Gastroesophageal sphincter (tissue), 4 donors: ENCODE measurements at regions not wholly inside any gene's neighbourhood (a gene's known extent, or its start where the extent isn't known, plus 50 kb on each side); places are given as distances from the start of the nearest gene placed in this dataset.
A peak's percentile ranks its signal among the peaks of the same experiment; 100 is the strongest.

ENCODE experiments used
- ATAC-seq: fragments of 150-250 bp; one replicate; pipeline ENCODE4 v1.9.1; 2016; ENCODE audit warnings: mild to moderate bottlenecking, moderate library complexity
- H3K27ac ChIP-seq, 4 donors: fragments of 200-600 bp; sonication (generic) in 3 of 4; 1 replicate in 3 of 4; 2 replicates in 1 of 4; pipeline ENCODE4 v1.5.1; 2016 to 2019
- H3K27me3 ChIP-seq: fragments of 200-600 bp; sonication (generic); one replicate; pipeline ENCODE4 v1.5.1; 2019
- H3K36me3 ChIP-seq, 2 donors: fragments of 200-600 bp; sonication (generic); one replicate each; pipeline ENCODE4 v1.5.1; 2019; ENCODE audit warnings: control low read depth in 1 of 2
- H3K4me1 ChIP-seq, 3 donors: fragments of 200-600 bp; sonication (generic); 1 replicate in 2 of 3; 2 replicates in 1 of 3; pipeline ENCODE4 v1.5.1; 2016 to 2019; ENCODE audit warnings: control low read depth in 2 of 3
- H3K4me3 ChIP-seq, 2 donors: fragments of 200-600 bp; sonication (generic); one replicate each; pipeline ENCODE4 v1.5.1; 2019; ENCODE audit warnings: mild to moderate bottlenecking in 1 of 2, moderate library complexity in 1 of 2
- H3K9me3 ChIP-seq, 3 donors: fragments of 200-600 bp; sonication (generic); one replicate each; pipeline ENCODE4 v1.5.1; 2017 to 2019; ENCODE audit warnings: control low read depth in 2 of 3
- EP300 ChIP-seq: sonication (generic); formaldehyde crosslinking; IDR thresholded peaks from one replicate; pipeline ENCODE4 v1.6.1; 2017; ENCODE audit warnings: antibody characterized with exemption, mild to moderate bottlenecking
- POLR2A ChIP-seq, 2 donors: fragments of 450-650 bp; IDR thresholded peaks; one replicate each; pipeline ENCODE4 v1.6.1; 2017; ENCODE audit warnings: antibody characterized with exemption in 2 of 2, mild to moderate bottlenecking in 2 of 2, moderate library complexity in 1 of 2
- POLR2AphosphoS5 ChIP-seq: sonication (generic); formaldehyde crosslinking; IDR thresholded peaks from one replicate; pipeline ENCODE4 v1.6.1; 2017; ENCODE audit warnings: antibody characterized with exemption
- WGBS, 2 donors: methylation state at CpG; one replicate each; pipeline ENCODE4 v1.1.5; 2018; ENCODE audit warnings: low coverage in 1 of 2; 5-methylcytosine and 5-hydroxymethylcytosine counted together
- TF ChIP-seq, protein P1 (sequence below), 4 experiments: fragments of 200-600 bp in 2 of 4; fragments of 450-650 bp in 2 of 4; sonication (generic) in 1 of 4; IDR thresholded peaks; one replicate each; pipeline ENCODE4 v1.5.1; 2017 to 2019; ENCODE audit warnings: antibody characterized with exemption in 4 of 4, mild to moderate bottlenecking in 2 of 4, moderate library complexity in 2 of 4

DNA sequence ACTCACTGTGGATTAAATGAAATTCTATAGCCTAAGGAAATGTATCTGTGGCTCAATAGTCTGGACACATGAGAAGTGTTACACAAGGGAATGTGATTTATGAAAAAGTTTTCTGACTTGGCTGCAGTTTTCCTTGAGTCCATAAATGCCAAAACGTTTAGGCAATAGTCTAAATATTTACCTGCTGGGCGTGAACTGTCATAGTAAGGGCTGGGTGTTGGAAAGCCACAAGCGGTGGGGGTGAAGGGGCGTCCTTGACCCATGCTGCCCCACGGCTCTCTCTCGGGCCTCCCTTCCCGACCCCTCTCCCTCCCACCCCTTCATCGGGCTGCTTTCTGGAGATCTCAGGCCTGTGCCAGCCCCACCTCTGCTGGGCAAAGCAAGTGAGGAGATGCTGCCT, 223.7 kb downstream of the BUB3 start:
- ATAC-seq, result no peak
- peaks cover 0 to 17% (median 6%) of the 10 kb centered on the region in 3 donors for H3K4me1 ChIP-seq
- no peaks in the 10 kb centered on the region for H3K9me3 ChIP-seq
- no peaks in the 10 kb centered on the region for H3K27me3 ChIP-seq
- whole genome bisulfite sequencing, 2 donors, result 4 to 12% methylated on average over 6 to 7 of the region's 8 CpGs
- H3K4me3 ChIP-seq, result no peak overlapping the region
- no peaks in the 10 kb centered on the region for H3K36me3 ChIP-seq
- TF ChIP-seq EP300, result no peak
- no peak for TF ChIP-seq POLR2AphosphoS5
- no peak for TF ChIP-seq POLR2A (IDR thresholded peaks at IDR 0.05)
- TF ChIP-seq, protein P1, sequence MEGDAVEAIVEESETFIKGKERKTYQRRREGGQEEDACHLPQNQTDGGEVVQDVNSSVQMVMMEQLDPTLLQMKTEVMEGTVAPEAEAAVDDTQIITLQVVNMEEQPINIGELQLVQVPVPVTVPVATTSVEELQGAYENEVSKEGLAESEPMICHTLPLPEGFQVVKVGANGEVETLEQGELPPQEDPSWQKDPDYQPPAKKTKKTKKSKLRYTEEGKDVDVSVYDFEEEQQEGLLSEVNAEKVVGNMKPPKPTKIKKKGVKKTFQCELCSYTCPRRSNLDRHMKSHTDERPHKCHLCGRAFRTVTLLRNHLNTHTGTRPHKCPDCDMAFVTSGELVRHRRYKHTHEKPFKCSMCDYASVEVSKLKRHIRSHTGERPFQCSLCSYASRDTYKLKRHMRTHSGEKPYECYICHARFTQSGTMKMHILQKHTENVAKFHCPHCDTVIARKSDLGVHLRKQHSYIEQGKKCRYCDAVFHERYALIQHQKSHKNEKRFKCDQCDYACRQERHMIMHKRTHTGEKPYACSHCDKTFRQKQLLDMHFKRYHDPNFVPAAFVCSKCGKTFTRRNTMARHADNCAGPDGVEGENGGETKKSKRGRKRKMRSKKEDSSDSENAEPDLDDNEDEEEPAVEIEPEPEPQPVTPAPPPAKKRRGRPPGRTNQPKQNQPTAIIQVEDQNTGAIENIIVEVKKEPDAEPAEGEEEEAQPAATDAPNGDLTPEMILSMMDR (IDR thresholded peaks at IDR 0.05), result no peak
- no peak overlapping the region for H3K27ac ChIP-seq

DNA sequence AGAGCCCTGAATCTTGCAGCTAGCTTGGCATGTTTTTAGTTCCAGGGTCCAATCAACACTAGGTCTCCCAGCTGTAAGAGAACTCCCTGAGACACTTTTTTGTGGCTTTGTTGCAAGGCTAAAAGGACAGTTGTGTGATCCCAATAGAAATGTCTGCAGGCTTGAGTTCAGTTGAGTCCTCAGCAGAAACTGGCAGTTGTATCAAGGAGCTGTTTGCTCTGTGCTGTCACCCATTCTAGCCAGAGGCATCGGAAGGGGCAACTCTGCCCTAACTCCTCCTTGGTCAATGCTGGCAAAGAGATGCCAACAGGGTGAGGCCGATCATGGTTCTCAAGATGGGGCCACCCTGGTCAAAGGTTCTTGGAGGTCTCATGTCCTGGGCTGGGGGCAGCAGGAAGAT, 224.1 kb downstream of the BUB3 start:
- Histone ChIP-seq H3K27me3 (no peaks in the 10 kb centered on the region), H3K36me3 (no peaks in the 10 kb centered on the region), H3K4me3 (no peak overlapping the region), H3K4me1 (peaks cover 0 to 17% (median 6%) of the 10 kb centered on the region in 3 donors), H3K27ac (no peak overlapping the region), H3K9me3 (no peaks in the 10 kb centered on the region)
- 80 to 100% methylated on average over 1 to 2 of the region's 2 CpGs for WGBS, 2 donors
- no peak for ATAC-seq
- no peak for TF ChIP-seq POLR2AphosphoS5
- TF ChIP-seq, protein P1 (IDR thresholded peaks at IDR 0.05), result no peak
- TF ChIP-seq POLR2A (IDR thresholded peaks at IDR 0.05), result no peak
- TF ChIP-seq EP300, result no peak

DNA sequence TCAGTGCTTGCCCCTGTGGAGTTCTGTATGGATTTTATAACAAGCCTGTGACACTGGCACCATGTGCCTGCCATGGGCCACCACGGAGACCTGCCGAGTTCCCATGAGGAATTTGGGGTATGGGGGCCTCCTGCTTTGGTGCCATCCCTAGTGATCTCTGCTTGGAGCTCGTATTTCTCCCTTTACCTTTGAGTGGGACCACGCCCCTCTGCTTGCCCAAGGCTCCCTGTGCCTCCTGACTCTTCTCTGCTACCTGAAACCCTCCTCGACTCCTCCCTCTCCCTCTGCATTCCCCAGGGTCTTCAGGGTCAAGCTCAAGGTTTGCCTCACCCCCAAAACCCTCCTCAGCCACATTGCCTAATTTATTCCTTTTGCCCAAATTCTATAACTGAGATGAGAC, 225.0 kb downstream of the BUB3 start:
- 83 to 100% methylated on average over 2 to 5 of the region's 5 CpGs for WGBS, 2 donors
- Histone ChIP-seq H3K36me3 (no peaks in the 10 kb centered on the region), H3K4me3 (no peak overlapping the region), H3K27ac (no peak overlapping the region), H3K9me3 (no peaks in the 10 kb centered on the region), H3K27me3 (no peaks in the 10 kb centered on the region), H3K4me1 (peaks cover 0 to 17% (median 6%) of the 10 kb centered on the region in 3 donors)
- TF ChIP-seq, protein P1 (IDR thresholded peaks at IDR 0.05), result no peak
- no peak for TF ChIP-seq EP300
- TF ChIP-seq POLR2A (IDR thresholded peaks at IDR 0.05), result no peak
- TF ChIP-seq POLR2AphosphoS5, result no peak
- ATAC-seq, result no peak

DNA sequence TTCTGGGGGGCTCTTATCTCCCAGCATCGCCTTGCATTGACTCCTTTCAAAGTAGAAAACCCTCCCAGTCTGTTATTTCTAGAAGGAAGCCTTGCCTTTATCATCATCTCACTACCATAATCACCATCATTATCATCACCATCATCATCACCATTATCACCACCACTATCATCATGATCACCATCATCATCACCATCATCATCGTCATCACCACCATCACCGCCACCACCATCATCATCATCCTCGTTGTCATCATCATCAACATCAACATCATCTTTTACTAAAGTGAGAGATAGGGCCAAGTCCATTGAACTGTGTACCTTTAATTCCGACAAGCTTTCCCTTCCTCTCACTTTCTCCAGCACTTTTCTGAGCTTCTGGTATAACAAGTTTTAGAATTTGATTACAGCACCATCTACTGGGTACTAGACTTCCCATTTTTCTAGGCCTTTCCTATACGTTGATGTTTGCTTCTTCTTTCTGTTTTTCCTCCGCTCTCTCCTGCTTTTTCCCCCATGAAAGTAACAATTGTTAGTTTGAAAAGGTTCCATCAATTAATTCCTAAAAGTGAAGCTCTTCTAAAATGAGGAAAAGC, 226.4 kb downstream of the BUB3 start:
- no peak for TF ChIP-seq POLR2A (IDR thresholded peaks at IDR 0.05)
- TF ChIP-seq, protein P1 (IDR thresholded peaks at IDR 0.05), result peak in 1 of 4 experiments; percentile 29
- TF ChIP-seq POLR2AphosphoS5, result no peak
- TF ChIP-seq EP300, result no peak
- ATAC-seq, result no peak

DNA sequence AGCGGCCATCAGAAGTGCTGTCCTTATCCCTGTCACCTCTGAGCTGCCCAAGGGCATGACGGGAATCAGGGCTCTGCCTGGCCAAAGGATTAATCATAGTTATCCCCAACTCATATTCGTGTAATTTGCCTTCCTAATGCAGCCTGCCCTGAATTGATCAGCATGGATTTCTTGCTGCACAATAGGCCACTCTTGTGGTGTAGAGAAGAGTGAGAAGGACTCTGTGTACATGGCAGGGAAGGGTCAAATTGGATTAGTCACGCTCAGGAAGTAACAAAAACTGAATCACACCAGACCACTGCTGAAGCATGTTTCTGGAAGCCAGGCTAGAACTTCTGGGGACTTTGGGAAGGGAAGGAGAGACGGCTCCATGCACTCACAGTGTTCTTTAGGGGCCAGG, 227.0 kb downstream of the BUB3 start:
- Histone ChIP-seq H3K36me3 (no peaks in the 10 kb centered on the region), H3K27ac (no peak overlapping the region), H3K9me3 (peaks cover 0 to 18% (median 0%) of the 10 kb centered on the region in 3 donors), H3K27me3 (no peaks in the 10 kb centered on the region), H3K4me1 (peaks cover 0 to 17% (median 6%) of the 10 kb centered on the region in 3 donors), H3K4me3 (no peak overlapping the region)
- no peak for ATAC-seq
- WGBS, 2 donors, result 72 to 94% methylated on average over 2 to 5 of the region's 5 CpGs
- TF ChIP-seq EP300 (no peak), POLR2AphosphoS5 (no peak), POLR2A (IDR thresholded peaks at IDR 0.05) (no peak)
- TF ChIP-seq, protein P1 (IDR thresholded peaks at IDR 0.05), result no peak

More for the DNA sequence above, 226.4 kb downstream of the BUB3 start:
- Histone ChIP-seq H3K27ac (no peak overlapping the region), H3K36me3 (no peaks in the 10 kb centered on the region), H3K4me1 (peaks cover 0 to 17% (median 6%) of the 10 kb centered on the region in 3 donors), H3K4me3 (no peak overlapping the region), H3K27me3 (no peaks in the 10 kb centered on the region), H3K9me3 (peaks cover 0 to 12% (median 0%) of the 10 kb centered on the region in 3 donors)
- 66 to 77% methylated on average over 7 of the region's 7 CpGs for WGBS, 2 donors
